ENCODE measurements at regions not wholly inside any gene's neighbourhood (a gene's known extent, or its start where the extent isn't known, plus 50 kb on each side); places are given as distances from the start of the nearest gene placed in this dataset.

GRCh38 chr7:41886262-41886900 lies 183.5 kb upstream of the INHBA start:
- H2AFZ ChIP-seq (replicated peaks) = no peak overlapping the region
- H3K9me3 ChIP-seq (ENCODE audit: low read depth) = no peaks in the 10 kb centered on the region
- H3K4me2 ChIP-seq = no peak overlapping the region
- Mint-ChIP-seq H3K27ac (no peak overlapping the region), H3K4me3 (no peak overlapping the region), H3K36me3 (no peaks in the 10 kb centered on the region), H3K9me3 (no peaks in the 10 kb centered on the region), H3K4me1 (peaks cover 17% of the 10 kb centered on the region), H3K27me3 (ENCODE audit: insufficient read depth, low read depth) (peaks cover 3% of the 10 kb centered on the region)
- no peak overlapping the region for H3K9ac ChIP-seq
- no peak overlapping the region for H3K4me3 ChIP-seq
- DNase-seq (ENCODE audit: low spot score) = no peak
- H3K27me3 ChIP-seq = no peaks in the 10 kb centered on the region
- H3K36me3 ChIP-seq = no peaks in the 10 kb centered on the region
- H3K4me1 ChIP-seq = no peaks in the 10 kb centered on the region
- no peak overlapping the region for H3K27ac ChIP-seq
- no peaks in the 10 kb centered on the region for H3K79me2 ChIP-seq (ENCODE audit: low read depth)
- no peaks in the 10 kb centered on the region for H4K20me1 ChIP-seq (ENCODE audit: low read depth)
- no peaks in the 10 kb centered on the region for H3F3A ChIP-seq (ENCODE audit: low read depth)
- TF ChIP-seq EZH2 (IDR thresholded peaks at IDR 0.05) (no peak), CTCF (IDR thresholded peaks at IDR 0.05) (no peak), EZH2phosphoT487 (IDR thresholded peaks at IDR 0.05) (no peak)

GRCh38 chr7:41885748-41886147 lies 182.9 kb upstream of the INHBA start:
- Mint-ChIP-seq H3K36me3 (no peaks in the 10 kb centered on the region), H3K27ac (no peak overlapping the region), H3K9me3 (no peaks in the 10 kb centered on the region), H3K27me3 (ENCODE audit: insufficient read depth, low read depth) (peaks cover 3% of the 10 kb centered on the region), H3K4me1 (peaks cover 13% of the 10 kb centered on the region), H3K4me3 (no peak overlapping the region)
- no peak for DNase-seq (ENCODE audit: low spot score)
- Histone ChIP-seq H3F3A (ENCODE audit: low read depth) (no peaks in the 10 kb centered on the region), H4K20me1 (ENCODE audit: low read depth) (no peaks in the 10 kb centered on the region), H3K9ac (no peak overlapping the region), H3K9me3 (ENCODE audit: low read depth) (no peaks in the 10 kb centered on the region), H3K4me1 (no peaks in the 10 kb centered on the region), H3K27me3 (no peaks in the 10 kb centered on the region), H2AFZ (replicated peaks) (no peak overlapping the region), H3K79me2 (ENCODE audit: low read depth) (no peaks in the 10 kb centered on the region), H3K36me3 (no peaks in the 10 kb centered on the region), H3K4me2 (no peak overlapping the region), H3K27ac (no peak overlapping the region), H3K4me3 (no peak overlapping the region)
- TF ChIP-seq CTCF (IDR thresholded peaks at IDR 0.05) (no peak), EZH2 (IDR thresholded peaks at IDR 0.05) (no peak), EZH2phosphoT487 (IDR thresholded peaks at IDR 0.05) (no peak)

- Histone ChIP-seq H3K9ac (no peak overlapping the region), H3K4me3 (no peak overlapping the region)
Observed at GRCh38 chr7:41885078-41885477, 182.2 kb upstream of the INHBA start.

More at GRCh38 chr7:41885078-41885477, 182.2 kb upstream of the INHBA start:
- TF ChIP-seq EZH2 (IDR thresholded peaks at IDR 0.05) (no peak), EZH2phosphoT487 (IDR thresholded peaks at IDR 0.05) (no peak), CTCF (IDR thresholded peaks at IDR 0.05) (no peak)
- Histone ChIP-seq H3K27ac (no peak overlapping the region), H3K4me1 (no peaks in the 10 kb centered on the region), H3K4me2 (no peak overlapping the region), H3K9me3 (ENCODE audit: low read depth) (no peaks in the 10 kb centered on the region), H2AFZ (replicated peaks) (no peak overlapping the region), H3F3A (ENCODE audit: low read depth) (no peaks in the 10 kb centered on the region), H3K79me2 (ENCODE audit: low read depth) (no peaks in the 10 kb centered on the region), H3K27me3 (no peaks in the 10 kb centered on the region), H3K36me3 (no peaks in the 10 kb centered on the region), H4K20me1 (ENCODE audit: low read depth) (no peaks in the 10 kb centered on the region)
- H3K4me1 Mint-ChIP-seq = peaks cover 13% of the 10 kb centered on the region
- H3K36me3 Mint-ChIP-seq = no peaks in the 10 kb centered on the region
- peaks cover 3% of the 10 kb centered on the region for H3K27me3 Mint-ChIP-seq (ENCODE audit: insufficient read depth, low read depth)
- H3K27ac Mint-ChIP-seq = no peak overlapping the region
- DNase-seq (ENCODE audit: low spot score) = no peak
- no peak overlapping the region for H3K4me3 Mint-ChIP-seq
- peaks cover 3% of the 10 kb centered on the region for H3K9me3 Mint-ChIP-seq

Data from neural progenitor cell (in vitro differentiated cells).